Naive thymus-derived CD4-positive, alpha-beta T cell (primary cell): ENCODE measurements at regions not wholly inside any gene's neighbourhood (a gene's known extent, or its start where the extent isn't known, plus 50 kb on each side); places are given as distances from the start of the nearest gene placed in this dataset.

Experiments
- ATAC-seq: fragments of 150-1000 bp; cut with Tn5 transposase; 2 replicates; pipeline ENCODE4 v1.10.0; 2021; ENCODE audit warnings: mild to moderate bottlenecking, moderate library complexity
- CTCF ChIA-PET: fragments of 350-600 bp; sonication (Branson Sonifier 250); formaldehyde crosslinking; loops from one replicate; lab custom pipeline; 2021; ENCODE audit warnings: antibody characterized with exemption; lab: Charles Lee
- POLR2A ChIA-PET: fragments of 350-600 bp; sonication (Branson Sonifier 250); formaldehyde crosslinking; loops from one replicate; lab custom pipeline; 2021; ENCODE audit warnings: antibody characterized with exemption, inconsistent platforms; lab: Charles Lee
- DNase-seq, 9 donors: peaks; one replicate each; pipeline versions ENCODE4 v3.0.0 to v3.0.0-alpha.2; 2020 to 2022; ENCODE audit warnings: mixed read lengths in 1 of 9
- H3K27ac ChIP-seq: one replicate; pipeline ENCODE4 v1.7.0; 2013; ENCODE audit warnings: mild to moderate bottlenecking, low read depth, low read length, moderate library complexity
- H3K27me3 ChIP-seq, 2 donors: one replicate each; pipeline ENCODE4 v1.7.0; 2013; ENCODE audit warnings: low read length in 2 of 2, mild to moderate bottlenecking in 2 of 2, moderate library complexity in 2 of 2; ENCODE audit not compliant: control insufficient read depth in 2 of 2, insufficient read depth in 2 of 2
- H3K36me3 ChIP-seq, 3 experiments: 1 replicate in 2 of 3; 2 replicates in 1 of 3; pipeline ENCODE4 v1.7.0; 2013; ENCODE audit warnings: low read length in 3 of 3, mild to moderate bottlenecking in 3 of 3, moderate library complexity in 1 of 3; ENCODE audit not compliant: insufficient read depth in 3 of 3, control insufficient read depth in 2 of 3
- H3K4me1 ChIP-seq, 2 donors: one replicate each; pipeline ENCODE4 v1.7.0; 2013; ENCODE audit warnings: low read length in 2 of 2, mild to moderate bottlenecking in 2 of 2, moderate library complexity in 1 of 2; ENCODE audit not compliant: control insufficient read depth in 2 of 2, insufficient read depth in 2 of 2
- H3K4me3 ChIP-seq: 2 replicates; pipeline ENCODE4 v1.7.0; 2013; ENCODE audit warnings: mild to moderate bottlenecking, low read length
- H3K9me3 ChIP-seq, 3 experiments: 1 replicate in 2 of 3; 2 replicates in 1 of 3; pipeline ENCODE4 v1.7.0; 2013; ENCODE audit warnings: low read length in 3 of 3; ENCODE audit not compliant: control insufficient read depth in 2 of 3
- H3K27ac Mint-ChIP-seq, 9 donors: one replicate each; pipeline ENCODE4 v1.8.0; 2020 to 2022; ENCODE audit warnings: mixed read lengths in 9 of 9, mild to moderate bottlenecking in 8 of 9, moderate library complexity in 5 of 9, inconsistent platforms in 2 of 9
- H3K27me3 Mint-ChIP-seq, 5 donors: one replicate each; pipeline ENCODE4 v1.8.0; 2021 to 2022; ENCODE audit warnings: mixed read lengths in 5 of 5, mild to moderate bottlenecking in 1 of 5
- H3K36me3 Mint-ChIP-seq, 5 donors: one replicate each; pipeline ENCODE4 v1.8.0; 2020 to 2022; ENCODE audit warnings: mixed read lengths in 5 of 5, mild to moderate bottlenecking in 3 of 5, inconsistent platforms in 1 of 5
- H3K4me1 Mint-ChIP-seq, 7 donors: one replicate each; pipeline ENCODE4 v1.8.0; 2020 to 2022; ENCODE audit warnings: mixed read lengths in 7 of 7, mild to moderate bottlenecking in 3 of 7, inconsistent platforms in 1 of 7
- H3K4me3 Mint-ChIP-seq, 10 donors: one replicate each; pipeline ENCODE4 v1.8.0; 2020 to 2022; ENCODE audit warnings: mild to moderate bottlenecking in 10 of 10, mixed read lengths in 10 of 10, moderate library complexity in 6 of 10, inconsistent platforms in 2 of 10
- H3K9me3 Mint-ChIP-seq, 11 donors: one replicate each; pipeline ENCODE4 v1.8.0; 2020 to 2022; ENCODE audit warnings: mixed read lengths in 11 of 11, mild to moderate bottlenecking in 4 of 11, inconsistent platforms in 1 of 11, moderate library complexity in 1 of 11
- intact Hi-C, 2 donors: fragments of 100-400 bp; cut with micrococcal nuclease; formaldehyde crosslinking; loops; one replicate each; pipeline ENCODE4 v1.15.1; 2023

DNA sequence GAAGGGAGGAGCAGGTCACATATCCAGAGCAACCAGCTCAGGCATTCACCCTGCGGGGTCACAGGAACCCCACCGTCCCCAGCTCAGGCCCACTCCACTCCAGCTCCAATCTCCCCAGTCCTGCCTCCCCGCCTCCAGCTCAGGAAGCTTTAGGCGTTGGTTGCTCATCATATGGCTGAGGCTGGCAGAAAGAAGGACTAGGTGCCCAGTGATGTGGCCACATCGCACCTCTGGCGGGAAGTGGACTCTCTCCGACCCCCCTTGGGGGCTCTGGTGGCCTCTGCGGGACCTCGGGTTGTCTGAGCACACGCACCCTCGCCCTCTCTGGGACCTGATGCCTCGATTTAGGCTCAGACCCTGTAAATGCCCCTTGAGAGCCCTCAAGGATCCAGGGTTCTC is 187.7 kb downstream of the ZFP36L2 start:
- H3K27ac Mint-ChIP-seq, result no peak overlapping the region

DNA sequence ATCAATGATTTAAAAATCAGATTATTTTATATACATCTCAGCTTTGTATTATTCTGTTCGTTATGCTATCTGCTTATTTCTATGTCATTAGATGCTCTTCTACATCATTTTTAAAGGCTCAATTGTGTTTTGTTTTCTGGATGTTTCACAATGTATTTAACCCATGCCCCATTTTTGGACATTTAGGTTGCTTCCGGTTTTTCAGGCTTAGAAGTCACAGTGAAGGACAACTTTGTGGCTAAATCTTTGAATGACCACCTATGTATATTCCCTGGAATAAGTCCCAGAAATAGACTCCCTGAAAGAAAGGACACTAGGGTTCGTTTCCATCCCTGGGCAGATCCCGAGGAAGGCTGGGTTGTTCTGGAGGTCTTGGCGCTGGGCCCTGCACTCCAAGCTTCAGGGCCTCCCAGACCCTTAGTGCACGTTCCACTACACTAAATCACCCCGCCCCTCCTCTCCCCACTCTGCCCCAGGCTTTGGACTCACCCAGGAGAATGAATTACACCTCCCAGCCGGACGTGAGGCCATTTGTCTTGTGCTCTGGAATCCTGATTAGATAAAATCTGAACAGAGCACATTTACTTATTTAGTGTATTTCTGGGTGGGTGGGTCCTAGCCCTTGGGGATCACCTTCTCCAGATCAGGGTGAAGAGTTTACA is 188.2 kb downstream of the ZFP36L2 start:
- Mint-ChIP-seq H3K4me1 (peaks cover 0 to 23% (median 19%) of the 10 kb centered on the region in 7 donors), H3K36me3 (no peaks in the 10 kb centered on the region), H3K9me3 (peaks cover 0 to 2% (median 0%) of the 10 kb centered on the region in 11 donors), H3K27me3 (peaks cover 0 to 6% (median 0%) of the 10 kb centered on the region in 5 donors), H3K4me3 (peak overlapping the region in 1 of 10 donors; percentile 35), H3K27ac (peak overlapping the region in 1 of 9 donors; percentile 7)
- intact Hi-C loops, result no loop called here
- H3K36me3 ChIP-seq, result no peaks in the 10 kb centered on the region
- no peak for DNase-seq
- H3K9me3 ChIP-seq, result no peaks in the 10 kb centered on the region
- no peak for ATAC-seq
- POLR2A ChIA-PET, result no interaction called here
- no peak overlapping the region for H3K4me3 ChIP-seq
- H3K27ac ChIP-seq, result no peak overlapping the region
- H3K27me3 ChIP-seq, result no peaks in the 10 kb centered on the region
- H3K4me1 ChIP-seq, result peaks cover 0 to 5% of the 10 kb centered on the region in 2 donors
- CTCF ChIA-PET, result no interaction called here

More for the DNA sequence above, 187.7 kb downstream of the ZFP36L2 start:
- no peaks in the 10 kb centered on the region for H3K9me3 ChIP-seq
- ATAC-seq (no peak), DNase-seq (no peak)
- no peak overlapping the region for H3K27ac ChIP-seq
- no peaks in the 10 kb centered on the region for H3K4me1 ChIP-seq
- Mint-ChIP-seq H3K4me1 (peaks cover 0 to 17% (median 14%) of the 10 kb centered on the region in 7 donors), H3K27me3 (peaks cover 0 to 6% (median 0%) of the 10 kb centered on the region in 5 donors), H3K4me3 (no peak overlapping the region), H3K36me3 (no peaks in the 10 kb centered on the region), H3K9me3 (peaks cover 0 to 2% (median 0%) of the 10 kb centered on the region in 11 donors)
- no peak overlapping the region for H3K4me3 ChIP-seq
- CTCF ChIA-PET, result no interaction called here
- no peaks in the 10 kb centered on the region for H3K27me3 ChIP-seq
- intact Hi-C loops, result no loop called here
- no peaks in the 10 kb centered on the region for H3K36me3 ChIP-seq
- POLR2A ChIA-PET, result no interaction called here

DNA sequence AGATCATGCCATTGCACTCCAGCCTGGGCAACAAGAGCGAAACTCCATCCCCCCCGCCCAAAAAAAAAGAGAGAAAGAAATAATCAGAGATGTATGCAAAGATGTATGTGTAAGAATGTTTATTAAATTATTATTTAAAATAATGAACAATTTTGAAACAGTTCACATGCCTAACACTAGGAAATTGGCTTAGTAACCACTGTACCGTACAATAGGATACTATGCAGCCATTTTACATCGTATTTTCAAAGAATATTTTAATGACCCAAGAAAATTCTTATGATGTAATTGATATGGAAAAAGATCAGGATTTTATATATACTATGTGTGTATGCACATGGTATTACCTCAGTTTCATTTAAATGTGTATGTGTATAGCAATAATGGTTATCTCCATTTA is 190.5 kb downstream of the ZFP36L2 start:
- H3K9me3 Mint-ChIP-seq, result peaks cover 0 to 2% (median 0%) of the 10 kb centered on the region in 11 donors
- ATAC-seq (no peak), DNase-seq (no peak)
- Histone ChIP-seq H3K4me1 (peaks cover 0 to 19% of the 10 kb centered on the region in 2 donors), H3K36me3 (no peaks in the 10 kb centered on the region), H3K9me3 (no peaks in the 10 kb centered on the region), H3K27ac (no peak overlapping the region), H3K4me3 (no peak overlapping the region), H3K27me3 (no peaks in the 10 kb centered on the region)
- intact Hi-C loops, result no loop called here
- ChIA-PET CTCF (no interaction called here), POLR2A (interaction anchor here (1.4 kb wide), 1 partner anchor 45 kb away, joined by 4 read pairs; no protein-coding TSS in a partner anchor)
- no peaks in the 10 kb centered on the region for H3K36me3 Mint-ChIP-seq
- peaks cover 5 to 38% (median 34%) of the 10 kb centered on the region in 7 donors for H3K4me1 Mint-ChIP-seq
- peak overlapping the region in 1 of 9 donors; percentile 56 for H3K27ac Mint-ChIP-seq
- H3K4me3 Mint-ChIP-seq, result no peak overlapping the region
- H3K27me3 Mint-ChIP-seq, result peaks cover 0 to 10% (median 0%) of the 10 kb centered on the region in 5 donors

DNA sequence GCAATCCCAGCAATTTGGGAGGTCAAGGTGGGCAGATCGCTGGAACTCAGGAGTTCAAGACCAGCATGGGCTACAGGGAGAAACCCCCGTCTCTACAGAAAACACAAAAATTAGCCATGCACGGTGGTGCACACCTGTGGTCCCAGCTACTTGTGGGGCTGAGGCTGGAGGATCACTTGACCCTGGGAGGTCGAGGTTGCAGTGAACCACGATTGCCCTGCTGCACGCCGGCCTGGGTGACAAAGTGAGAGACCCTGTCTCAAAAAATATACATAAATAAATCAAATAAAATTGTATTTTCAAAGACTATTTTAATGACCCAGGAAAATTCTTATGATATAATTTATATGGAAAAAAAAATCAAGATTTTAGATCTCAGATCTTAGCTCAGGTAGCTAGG is 191.5 kb downstream of the ZFP36L2 start:
- Mint-ChIP-seq H3K27ac (no peak overlapping the region), H3K4me1 (peaks cover 5 to 37% (median 32%) of the 10 kb centered on the region in 7 donors), H3K9me3 (peaks cover 0 to 2% (median 0%) of the 10 kb centered on the region in 11 donors), H3K36me3 (no peaks in the 10 kb centered on the region), H3K27me3 (peaks cover 0 to 12% (median 0%) of the 10 kb centered on the region in 5 donors), H3K4me3 (no peak overlapping the region)
- Histone ChIP-seq H3K4me1 (peaks cover 0 to 19% of the 10 kb centered on the region in 2 donors), H3K9me3 (no peaks in the 10 kb centered on the region), H3K27me3 (no peaks in the 10 kb centered on the region), H3K36me3 (no peaks in the 10 kb centered on the region), H3K4me3 (no peak overlapping the region), H3K27ac (no peak overlapping the region)
- DNase-seq (no peak), ATAC-seq (no peak)
- CTCF ChIA-PET, result no interaction called here
- POLR2A ChIA-PET, result no interaction called here
- intact Hi-C loops, result no loop called here

DNA sequence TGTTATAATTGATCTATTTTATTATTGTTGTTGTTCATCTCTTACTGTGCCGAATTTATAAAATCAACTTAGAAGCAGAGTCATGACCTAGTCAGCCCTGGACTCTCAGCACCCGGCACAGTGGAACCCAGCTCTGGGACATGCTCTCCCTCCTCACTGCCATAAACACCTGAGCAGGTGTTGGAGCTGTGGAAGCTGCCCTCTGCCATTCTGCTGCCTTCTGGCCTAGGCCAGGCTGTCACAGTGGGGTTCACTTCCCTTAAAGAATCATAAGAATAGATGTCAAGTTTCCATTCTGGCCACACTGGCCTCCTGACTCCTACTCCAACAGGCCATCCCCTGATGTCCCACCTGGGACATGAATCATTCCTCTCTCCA is 192.2 kb downstream of the ZFP36L2 start:
- Histone ChIP-seq H3K9me3 (no peaks in the 10 kb centered on the region), H3K36me3 (no peaks in the 10 kb centered on the region), H3K4me3 (no peak overlapping the region), H3K4me1 (peaks cover 0 to 19% of the 10 kb centered on the region in 2 donors), H3K27ac (no peak overlapping the region), H3K27me3 (no peaks in the 10 kb centered on the region)
- peak overlapping the region in 3 of 10 donors; percentile 10 to 81 (median 32) for H3K4me3 Mint-ChIP-seq
- intact Hi-C loops, result no loop called here
- ATAC-seq (no peak), DNase-seq (no peak)
- peak overlapping the region in 7 of 9 donors; percentile 42 to 96 (median 77) for H3K27ac Mint-ChIP-seq
- ChIA-PET POLR2A (no interaction called here), CTCF (no interaction called here)
- H3K4me1 Mint-ChIP-seq, result peaks cover 5 to 40% (median 30%) of the 10 kb centered on the region in 7 donors
- H3K27me3 Mint-ChIP-seq, result peaks cover 0 to 12% (median 0%) of the 10 kb centered on the region in 5 donors
- peaks cover 0 to 2% (median 0%) of the 10 kb centered on the region in 11 donors for H3K9me3 Mint-ChIP-seq
- H3K36me3 Mint-ChIP-seq, result no peaks in the 10 kb centered on the region

DNA sequence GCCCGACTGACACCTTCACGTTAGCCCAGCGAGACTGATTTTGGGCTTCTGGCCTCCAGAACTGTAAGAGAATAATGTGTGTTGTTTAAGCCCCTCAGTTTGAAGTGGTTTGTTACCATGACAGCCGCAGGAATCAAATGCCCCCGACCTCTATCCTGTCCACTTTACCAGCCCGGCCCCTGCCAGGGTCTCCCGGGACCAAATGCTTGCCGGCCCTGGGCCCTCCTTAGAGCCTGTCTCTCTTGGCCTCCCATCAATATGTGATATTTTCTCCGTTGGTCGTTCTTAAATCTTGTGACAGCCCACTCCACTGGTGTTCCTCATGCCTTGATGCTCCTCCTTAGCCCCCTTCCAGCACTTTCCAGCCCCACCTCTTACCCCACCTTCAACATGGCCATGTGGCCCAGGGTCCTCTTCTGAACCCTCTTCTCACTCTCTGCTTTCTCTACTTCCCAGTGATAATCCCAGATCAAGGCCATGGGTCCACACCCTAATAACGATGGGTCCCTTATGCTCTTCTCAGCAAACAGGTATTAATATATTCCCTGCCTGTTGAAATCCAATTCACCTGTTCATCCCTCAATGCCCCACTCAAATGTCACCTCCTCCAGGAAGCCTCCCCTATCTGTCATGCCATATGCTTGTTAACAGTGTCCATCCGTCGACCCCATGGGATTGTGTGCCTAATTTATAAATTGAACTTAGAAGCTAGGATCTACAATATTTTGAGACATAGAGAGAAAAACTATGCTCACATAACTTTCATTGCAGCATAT is 192.8 kb downstream of the ZFP36L2 start:
- ChIA-PET POLR2A (no interaction called here), CTCF (no interaction called here)
- peak overlapping the region in 7 of 10 donors; percentile 2 to 81 (median 51) for H3K4me3 Mint-ChIP-seq
- Histone ChIP-seq H3K36me3 (no peaks in the 10 kb centered on the region), H3K4me1 (peaks cover 0 to 19% of the 10 kb centered on the region in 2 donors), H3K4me3 (no peak overlapping the region), H3K27me3 (no peaks in the 10 kb centered on the region), H3K9me3 (no peaks in the 10 kb centered on the region), H3K27ac (no peak overlapping the region)
- H3K4me1 Mint-ChIP-seq, result peaks cover 5 to 46% (median 32%) of the 10 kb centered on the region in 7 donors
- H3K36me3 Mint-ChIP-seq, result no peaks in the 10 kb centered on the region
- DNase-seq (no peak), ATAC-seq (no peak)
- peaks cover 0 to 9% (median 0%) of the 10 kb centered on the region in 5 donors for H3K27me3 Mint-ChIP-seq
- intact Hi-C loops, result no loop called here
- peaks cover 0 to under 1% (median 0%) of the 10 kb centered on the region in 11 donors for H3K9me3 Mint-ChIP-seq
- H3K27ac Mint-ChIP-seq, result peak overlapping the region in 8 of 9 donors; percentile 73 to 96 (median 84)
